ENCODE measurements at regions not wholly inside any gene's neighbourhood (a gene's known extent, or its start where the extent isn't known, plus 50 kb on each side); places are given as distances from the start of the nearest gene placed in this dataset.

- H3K4me1 ChIP-seq (replicated peaks in 1 of 4; ENCODE audit: control insufficient read depth in 3 of 4, insufficient read depth in 4 of 4, low read length in 3 of 4), result no peaks in the 10 kb centered on the region
- no peak overlapping the region for H3K9ac ChIP-seq (replicated peaks in 1 of 4; ENCODE audit: extremely low read depth in 1 of 4, low read depth in 3 of 4, low read length in 3 of 4)
- H3K18ac ChIP-seq (ENCODE audit: extremely low read depth, low read length), result no peak overlapping the region
- H2BK15ac ChIP-seq (ENCODE audit: low read length), result no peak overlapping the region
- ChIA-PET CTCF (ENCODE audit: partially characterized antibody) (interaction anchor here (0.7 kb wide), 1 partner anchor 56 kb away, joined by 3 read pairs; no protein-coding TSS in a partner anchor), POLR2A (ENCODE audit: partially characterized antibody) (no interaction called here)
- DNase-seq (ENCODE audit: low read depth in 1 of 2, low spot score in 2 of 2) (no peak), FAIRE-seq (peak; percentile 24)
- no peaks in the 10 kb centered on the region for H3K9me3 ChIP-seq (ENCODE audit: insufficient read depth in 2 of 2, low read depth in 1 of 2, low read length in 1 of 2)
- no peaks in the 10 kb centered on the region for H3K27me3 ChIP-seq (replicated peaks in 1 of 4; ENCODE audit: control insufficient read depth in 3 of 4, extremely low read depth in 1 of 4, insufficient read depth in 3 of 4, low read length in 3 of 4)
- no peaks in the 10 kb centered on the region for H3K36me3 ChIP-seq (ENCODE audit: control insufficient read depth in 2 of 4, insufficient read depth in 4 of 4, low read length in 3 of 4)
- H3K56ac ChIP-seq (replicated peaks; ENCODE audit: insufficient read length, low read depth, low read length), result no peak overlapping the region
- no peak overlapping the region for H3K4ac ChIP-seq (replicated peaks; ENCODE audit: insufficient read length, low read depth, low read length)
- H3K23ac ChIP-seq (ENCODE audit: insufficient read length), result no peak overlapping the region
- TF ChIP-seq RBBP5 (IDR thresholded peaks at IDR 0.05; ENCODE audit: borderline replicate concordance, low read depth, low read length), result no peak
- TF ChIP-seq POLR2AphosphoS5 (IDR thresholded peaks at IDR 0.05; ENCODE audit: low read depth, low read length), result no peak
- TF ChIP-seq GTF2F1 (IDR thresholded peaks at IDR 0.05; ENCODE audit: borderline replicate concordance, low read depth, low read length), result no peak
- TF ChIP-seq EP300 (IDR thresholded peaks at IDR 0.05; ENCODE audit: borderline replicate concordance in 1 of 2, low read depth in 2 of 2, low read length in 2 of 2), result no peak
- no peak for TF ChIP-seq GABPA (IDR thresholded peaks at IDR 0.05; ENCODE audit: borderline replicate concordance, insufficient read depth, low read length)
- TF ChIP-seq TAF7 (optimal IDR thresholded peaks at IDR 0.05; ENCODE audit: borderline replicate concordance, low read depth, low read length), result no peak
- TF ChIP-seq KDM1A (IDR thresholded peaks at IDR 0.05; ENCODE audit: borderline replicate concordance, low read length), result no peak
- no peak overlapping the region for H3K4me3 ChIP-seq (ENCODE audit: extremely low read depth in 1 of 4, insufficient read depth in 2 of 4, low read depth in 3 of 4, low read length in 4 of 4)
- H4K91ac ChIP-seq (replicated peaks; ENCODE audit: insufficient read length, low read length), result no peak overlapping the region
- no peak overlapping the region for H2BK12ac ChIP-seq (ENCODE audit: low read depth, low read length)
- H3K79me1 ChIP-seq (ENCODE audit: low read depth, low read length), result no peaks in the 10 kb centered on the region; the same call in 1 of the 2 replicates
- H3K4me2 ChIP-seq (ENCODE audit: insufficient read depth in 1 of 2, low read depth in 2 of 2, low read length in 2 of 2), result no peak overlapping the region
- H2BK20ac ChIP-seq (ENCODE audit: low read length), result no peak overlapping the region
- no peak overlapping the region for H2AK5ac ChIP-seq (ENCODE audit: low read depth, low read length)
- H4K20me1 ChIP-seq (replicated peaks in 1 of 2; ENCODE audit: control insufficient read depth in 1 of 2, insufficient read depth in 2 of 2, low read length in 2 of 2), result no peaks in the 10 kb centered on the region
- H4K8ac ChIP-seq (ENCODE audit: extremely low read depth, insufficient read depth, low read length), result no peak overlapping the region
- no peaks in the 10 kb centered on the region for H3K23me2 ChIP-seq (ENCODE audit: low read depth, low read length)
- H3K27ac ChIP-seq (ENCODE audit: low read depth, low read length), result no peak overlapping the region
- H3K14ac ChIP-seq (ENCODE audit: insufficient read length), result no peak overlapping the region
- H2BK5ac ChIP-seq (ENCODE audit: low read depth, low read length), result no peak overlapping the region
- H2BK120ac ChIP-seq (replicated peaks; ENCODE audit: low read depth, low read length), result no peak overlapping the region
- H4K5ac ChIP-seq (ENCODE audit: insufficient read length, low read depth, low read length), result no peak overlapping the region
- no peak overlapping the region for H2AFZ ChIP-seq (ENCODE audit: low read length)
- H3K79me2 ChIP-seq (ENCODE audit: control insufficient read depth in 1 of 2, insufficient read depth in 2 of 2, low read length in 2 of 2), result no peaks in the 10 kb centered on the region
These were observed 166.6 kb upstream of the ZNF717 start for GRCh38 chr3:75951941-75952340.

Data from H1 (cell line).